ENCODE measurements at regions not wholly inside any gene's neighbourhood (a gene's known extent, or its start where the extent isn't known, plus 50 kb on each side); places are given as distances from the start of the nearest gene placed in this dataset.
A peak's percentile ranks its signal among the peaks of the same experiment; 100 is the strongest.

DNA sequence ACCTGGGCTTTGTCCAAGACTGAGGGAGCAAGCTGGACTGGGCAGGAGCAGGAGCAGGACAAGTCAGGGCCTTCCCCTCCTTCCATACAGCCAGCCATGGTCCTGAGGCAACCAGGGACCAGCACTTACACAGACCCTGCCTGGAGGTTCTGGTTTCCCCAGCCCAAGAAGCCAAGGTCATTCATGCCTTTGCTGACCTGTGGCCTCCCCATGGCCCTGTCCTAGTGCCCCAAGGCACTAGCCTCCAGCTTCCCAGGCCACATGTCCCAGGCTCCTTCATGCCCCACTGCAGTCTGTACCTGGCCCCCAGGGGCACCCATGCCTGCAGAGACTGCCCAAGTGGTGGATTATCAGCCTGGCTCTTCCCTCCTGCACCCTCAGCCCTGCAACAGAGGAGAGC, 243.9 kb downstream of the TOMM20 start:
- Histone ChIP-seq H3K4me3 (ENCODE audit: low read length) (no peak overlapping the region), H3K9me3 (ENCODE audit: control insufficient read depth, low read length) (no peaks in the 10 kb centered on the region), H3K9ac (ENCODE audit: low read length) (no peak overlapping the region), H3K27me3 (ENCODE audit: control insufficient read depth, insufficient read depth, low read length) (no peaks in the 10 kb centered on the region), H3K36me3 (ENCODE audit: control insufficient read depth, insufficient read depth, low read length) (no peaks in the 10 kb centered on the region), H3K4me1 (ENCODE audit: control insufficient read depth, insufficient read depth, low read length) (peaks cover 11% of the 10 kb centered on the region)

GRCh38 chr1:234884006-234884405, 244.6 kb downstream of the TOMM20 start:
- Histone ChIP-seq H3K4me3 (ENCODE audit: low read length) (no peak overlapping the region), H3K36me3 (ENCODE audit: control insufficient read depth, insufficient read depth, low read length) (no peaks in the 10 kb centered on the region), H3K27me3 (ENCODE audit: control insufficient read depth, insufficient read depth, low read length) (no peaks in the 10 kb centered on the region), H3K4me1 (ENCODE audit: control insufficient read depth, insufficient read depth, low read length) (peaks cover 17% of the 10 kb centered on the region), H3K9me3 (ENCODE audit: control insufficient read depth, low read length) (no peaks in the 10 kb centered on the region), H3K9ac (ENCODE audit: low read length) (no peak overlapping the region)

GRCh38 chr1:234882898-234883297, 245.7 kb downstream of the TOMM20 start:
- Histone ChIP-seq H3K27me3 (ENCODE audit: control insufficient read depth, insufficient read depth, low read length) (no peaks in the 10 kb centered on the region), H3K36me3 (ENCODE audit: control insufficient read depth, insufficient read depth, low read length) (no peaks in the 10 kb centered on the region), H3K9me3 (ENCODE audit: control insufficient read depth, low read length) (no peaks in the 10 kb centered on the region), H3K4me1 (ENCODE audit: control insufficient read depth, insufficient read depth, low read length) (peaks cover 17% of the 10 kb centered on the region), H3K9ac (ENCODE audit: low read length) (no peak overlapping the region), H3K4me3 (ENCODE audit: low read length) (no peak overlapping the region)

DNA sequence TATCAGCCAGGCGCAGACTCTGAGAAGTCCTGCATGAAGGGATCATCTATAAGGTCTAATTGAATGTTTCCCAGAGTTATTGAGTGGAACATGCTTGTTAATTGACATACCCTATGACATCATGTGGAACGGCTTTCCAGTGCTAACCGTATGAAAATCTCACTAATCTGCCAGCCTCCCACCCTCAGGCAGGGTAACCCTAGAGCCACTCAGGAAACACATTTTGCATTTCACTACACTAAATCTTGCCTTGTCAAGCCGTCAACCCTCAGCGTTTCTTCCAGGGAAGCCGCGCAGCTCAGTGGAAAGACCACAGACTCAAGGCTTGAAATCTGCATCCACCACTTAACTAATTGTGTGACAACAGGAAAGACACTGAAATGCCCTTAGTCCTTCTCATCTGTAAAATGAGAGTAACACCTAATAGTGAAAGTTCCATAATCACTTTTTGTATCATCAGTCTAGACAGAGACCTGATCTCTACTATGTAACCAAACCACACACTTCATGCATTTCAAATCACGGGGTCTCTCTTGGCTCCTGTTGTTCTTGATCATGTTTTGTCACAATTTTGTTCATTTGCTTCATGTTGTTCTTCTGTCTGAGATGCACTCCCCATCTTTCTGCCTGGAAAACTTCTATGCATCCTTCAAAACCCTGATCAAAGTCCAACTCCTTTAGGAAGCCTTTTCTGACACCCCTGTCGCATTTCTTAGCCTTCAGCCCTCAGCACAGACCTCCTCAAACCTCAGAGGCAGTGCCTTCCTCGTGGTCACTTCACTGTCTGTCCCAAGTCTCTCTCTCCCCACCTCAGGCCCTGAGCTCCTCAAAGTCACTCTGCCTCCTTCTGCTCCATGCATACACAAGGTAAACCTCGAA, 246.5 kb downstream of the TOMM20 start:
- Histone ChIP-seq H3K27me3 (ENCODE audit: control insufficient read depth, insufficient read depth, low read length) (no peaks in the 10 kb centered on the region), H3K9ac (ENCODE audit: low read length) (no peak overlapping the region), H3K36me3 (ENCODE audit: control insufficient read depth, insufficient read depth, low read length) (no peaks in the 10 kb centered on the region), H3K4me3 (ENCODE audit: low read length) (no peak overlapping the region), H3K4me1 (ENCODE audit: control insufficient read depth, insufficient read depth, low read length) (peaks cover 17% of the 10 kb centered on the region), H3K9me3 (ENCODE audit: control insufficient read depth, low read length) (no peaks in the 10 kb centered on the region)

GRCh38 chr1:234879147-234880080, 249.2 kb downstream of the TOMM20 start:
- Histone ChIP-seq H3K27me3 (ENCODE audit: control insufficient read depth, insufficient read depth, low read length) (no peaks in the 10 kb centered on the region), H3K9me3 (ENCODE audit: control insufficient read depth, low read length) (no peaks in the 10 kb centered on the region), H3K36me3 (ENCODE audit: control insufficient read depth, insufficient read depth, low read length) (no peaks in the 10 kb centered on the region), H3K4me1 (ENCODE audit: control insufficient read depth, insufficient read depth, low read length) (peaks cover 31% of the 10 kb centered on the region), H3K4me3 (ENCODE audit: low read length) (no peak overlapping the region), H3K9ac (ENCODE audit: low read length) (no peak overlapping the region)

DNA sequence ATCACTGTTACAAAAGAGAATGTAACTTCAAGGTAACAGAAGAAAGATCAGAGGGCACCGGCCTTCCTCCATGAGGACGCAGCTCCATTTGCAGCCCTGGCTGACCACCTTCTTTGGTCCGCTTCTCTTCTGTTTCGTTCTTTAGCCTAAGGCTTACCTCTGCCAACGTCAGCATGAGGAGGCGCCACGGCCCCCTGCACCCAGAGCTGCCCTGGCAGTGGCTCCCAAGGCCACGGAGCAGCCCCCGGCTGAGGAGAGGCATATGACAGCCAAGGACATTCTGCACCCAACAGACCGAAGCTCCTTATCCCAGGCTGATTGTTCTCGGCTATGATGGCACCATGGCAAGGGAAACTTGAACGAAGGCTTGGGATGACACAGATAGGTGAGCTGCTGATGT, 250.3 kb downstream of the TOMM20 start:
- Histone ChIP-seq H3K4me1 (ENCODE audit: control insufficient read depth, insufficient read depth, low read length) (peaks cover 37% of the 10 kb centered on the region), H3K27me3 (ENCODE audit: control insufficient read depth, insufficient read depth, low read length) (no peaks in the 10 kb centered on the region), H3K9me3 (ENCODE audit: control insufficient read depth, low read length) (no peaks in the 10 kb centered on the region), H3K9ac (ENCODE audit: low read length) (no peak overlapping the region), H3K4me3 (ENCODE audit: low read length) (no peak overlapping the region), H3K36me3 (ENCODE audit: control insufficient read depth, insufficient read depth, low read length) (no peaks in the 10 kb centered on the region)

GRCh38 chr1:234877761-234878160, 250.9 kb downstream of the TOMM20 start:
- Histone ChIP-seq H3K27me3 (ENCODE audit: control insufficient read depth, insufficient read depth, low read length) (no peaks in the 10 kb centered on the region), H3K9me3 (ENCODE audit: control insufficient read depth, low read length) (no peaks in the 10 kb centered on the region), H3K4me1 (ENCODE audit: control insufficient read depth, insufficient read depth, low read length) (peaks cover 37% of the 10 kb centered on the region), H3K9ac (ENCODE audit: low read length) (no peak overlapping the region), H3K36me3 (ENCODE audit: control insufficient read depth, insufficient read depth, low read length) (no peaks in the 10 kb centered on the region), H3K4me3 (ENCODE audit: low read length) (no peak overlapping the region)

DNA sequence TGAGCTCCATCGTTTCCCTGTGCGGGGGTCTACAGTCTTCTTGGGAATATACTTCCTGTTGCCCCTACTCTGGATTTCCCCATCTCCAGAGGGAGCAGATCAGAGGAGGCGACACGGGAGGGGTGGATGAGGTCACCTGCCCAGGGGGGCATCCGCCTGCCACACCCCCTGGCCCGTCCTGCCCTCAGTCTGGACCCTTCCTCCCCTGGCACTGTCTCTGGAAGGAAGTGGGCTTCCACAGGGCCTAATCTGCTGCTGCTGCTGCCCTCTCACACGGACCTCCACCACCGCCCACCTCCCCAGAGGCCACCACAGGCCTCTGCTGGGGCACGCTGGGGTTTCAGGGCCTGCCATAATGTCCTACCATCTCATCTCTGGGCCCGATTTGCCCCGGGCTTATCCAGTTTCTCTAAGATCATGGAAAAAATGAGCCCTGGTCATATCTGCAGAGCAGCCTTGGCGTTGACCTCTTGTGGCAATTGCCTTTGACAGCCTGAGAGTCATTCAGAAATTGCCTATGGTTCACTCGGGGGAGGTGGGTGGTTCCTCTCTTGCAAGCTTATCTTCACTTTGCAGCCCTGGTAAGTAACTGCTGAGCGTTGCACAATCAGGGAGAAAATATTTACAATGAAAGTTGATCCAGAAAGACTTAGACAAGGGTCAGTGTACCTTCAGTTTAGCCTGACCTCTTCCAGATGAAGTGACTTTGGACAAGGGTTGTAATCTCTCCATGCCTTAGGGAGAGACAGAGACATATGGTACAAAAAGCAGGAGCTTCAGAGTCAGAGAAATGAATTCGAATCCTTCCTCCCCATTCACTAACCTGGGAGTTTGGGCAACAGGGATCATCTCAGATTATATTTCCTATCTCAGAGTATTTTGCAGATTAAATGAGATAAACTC, 252.4 kb downstream of the TOMM20 start:
- no peaks in the 10 kb centered on the region for H3K36me3 ChIP-seq (ENCODE audit: control insufficient read depth, insufficient read depth, low read length)
- H3K9ac ChIP-seq (ENCODE audit: low read length): peak overlapping the region; percentile 24
- H3K27me3 ChIP-seq (ENCODE audit: control insufficient read depth, insufficient read depth, low read length): no peaks in the 10 kb centered on the region
- no peak overlapping the region for H3K4me3 ChIP-seq (ENCODE audit: low read length)
- H3K9me3 ChIP-seq (ENCODE audit: control insufficient read depth, low read length): no peaks in the 10 kb centered on the region
- H3K4me1 ChIP-seq (ENCODE audit: control insufficient read depth, insufficient read depth, low read length): peaks cover 37% of the 10 kb centered on the region

DNA sequence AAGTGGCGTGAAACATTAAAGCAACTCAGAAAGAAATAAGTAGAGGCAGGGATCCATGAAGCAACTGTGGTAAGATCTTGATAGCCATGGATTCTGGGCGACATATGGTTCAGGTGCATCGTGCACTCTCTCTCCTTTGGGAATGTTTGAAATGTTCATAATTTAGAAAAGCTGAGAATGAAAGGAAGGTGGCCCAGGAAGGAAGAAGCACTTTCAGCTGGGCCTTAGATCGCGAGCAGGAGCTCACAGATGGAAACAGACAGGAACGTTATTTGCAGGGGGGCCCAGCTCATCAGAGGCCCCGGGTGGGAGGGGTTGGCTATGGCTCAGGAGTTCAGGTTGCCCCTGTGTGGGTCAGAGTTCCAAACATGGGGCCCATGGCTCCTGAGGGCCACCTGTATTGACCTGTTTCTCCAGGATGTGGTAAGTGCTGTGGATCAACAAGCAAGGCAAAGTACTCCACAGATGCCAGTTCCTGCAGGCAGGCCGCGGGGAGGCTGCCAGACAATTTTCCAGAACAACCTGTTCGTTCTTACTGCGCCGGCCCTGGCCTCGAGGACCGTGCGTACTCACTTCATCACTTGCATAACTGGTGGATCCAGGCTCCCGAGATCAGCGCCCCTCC, 253.2 kb downstream of the TOMM20 start:
- Histone ChIP-seq H3K4me3 (ENCODE audit: low read length) (no peak overlapping the region), H3K4me1 (ENCODE audit: control insufficient read depth, insufficient read depth, low read length) (peaks cover 37% of the 10 kb centered on the region), H3K36me3 (ENCODE audit: control insufficient read depth, insufficient read depth, low read length) (no peaks in the 10 kb centered on the region), H3K27me3 (ENCODE audit: control insufficient read depth, insufficient read depth, low read length) (no peaks in the 10 kb centered on the region), H3K9ac (ENCODE audit: low read length) (peak overlapping the region; percentile 24), H3K9me3 (ENCODE audit: control insufficient read depth, low read length) (no peaks in the 10 kb centered on the region)

DNA sequence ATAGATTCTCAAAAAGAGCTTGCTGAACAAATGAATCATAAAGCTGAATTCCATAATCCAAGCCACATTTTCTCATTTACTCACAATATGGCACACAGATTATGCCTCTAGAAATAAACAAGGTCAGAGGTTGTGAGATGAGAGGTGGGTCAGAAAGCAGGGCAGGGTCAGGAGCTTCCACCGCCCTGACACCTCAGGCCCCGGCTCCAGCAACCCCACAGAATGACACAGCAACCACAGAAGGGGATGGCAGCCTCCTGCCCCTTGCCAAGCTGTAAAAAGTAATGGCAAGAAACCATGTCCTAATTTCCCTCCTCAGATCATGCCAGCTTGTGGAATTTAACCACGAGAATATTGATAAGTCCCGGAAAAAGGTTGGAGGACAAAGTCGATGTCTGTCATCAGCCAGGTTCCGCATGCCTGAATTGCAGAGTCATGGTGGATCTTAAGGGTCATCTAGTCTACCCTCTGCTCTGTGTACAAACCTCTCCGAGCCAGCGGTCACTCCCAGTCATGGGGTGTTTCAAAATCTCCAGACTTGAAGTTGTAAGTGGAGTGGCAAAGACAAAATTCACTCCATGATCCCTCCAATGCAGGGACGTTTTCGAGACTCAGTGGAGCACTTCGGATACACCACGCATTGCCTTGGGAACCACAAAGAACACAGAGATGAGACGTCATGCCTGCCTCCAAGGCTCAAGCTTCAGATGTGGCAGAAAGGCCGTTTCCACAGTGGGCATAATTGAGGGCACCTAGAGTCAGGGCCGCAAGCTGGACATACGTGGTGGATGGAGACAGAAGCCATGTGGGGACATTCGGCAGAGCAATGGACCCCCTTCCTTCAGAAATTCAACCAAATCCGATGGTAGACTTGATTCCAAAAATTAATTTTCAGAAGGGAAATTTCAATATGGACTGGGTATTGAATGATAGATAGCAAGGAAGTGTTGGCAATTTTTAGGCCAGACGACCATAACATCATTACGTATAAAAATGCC, 254.0 kb downstream of the TOMM20 start:
- no peak overlapping the region for H3K4me3 ChIP-seq (ENCODE audit: low read length)
- H3K27me3 ChIP-seq (ENCODE audit: control insufficient read depth, insufficient read depth, low read length): no peaks in the 10 kb centered on the region
- H3K9ac ChIP-seq (ENCODE audit: low read length): no peak overlapping the region
- no peaks in the 10 kb centered on the region for H3K36me3 ChIP-seq (ENCODE audit: control insufficient read depth, insufficient read depth, low read length)
- no peaks in the 10 kb centered on the region for H3K9me3 ChIP-seq (ENCODE audit: control insufficient read depth, low read length)
- peaks cover 36% of the 10 kb centered on the region for H3K4me1 ChIP-seq (ENCODE audit: control insufficient read depth, insufficient read depth, low read length)
